ENCODE measurements at regions not wholly inside any gene's neighbourhood (a gene's known extent, or its start where the extent isn't known, plus 50 kb on each side); places are given as distances from the start of the nearest gene placed in this dataset.

DNA sequence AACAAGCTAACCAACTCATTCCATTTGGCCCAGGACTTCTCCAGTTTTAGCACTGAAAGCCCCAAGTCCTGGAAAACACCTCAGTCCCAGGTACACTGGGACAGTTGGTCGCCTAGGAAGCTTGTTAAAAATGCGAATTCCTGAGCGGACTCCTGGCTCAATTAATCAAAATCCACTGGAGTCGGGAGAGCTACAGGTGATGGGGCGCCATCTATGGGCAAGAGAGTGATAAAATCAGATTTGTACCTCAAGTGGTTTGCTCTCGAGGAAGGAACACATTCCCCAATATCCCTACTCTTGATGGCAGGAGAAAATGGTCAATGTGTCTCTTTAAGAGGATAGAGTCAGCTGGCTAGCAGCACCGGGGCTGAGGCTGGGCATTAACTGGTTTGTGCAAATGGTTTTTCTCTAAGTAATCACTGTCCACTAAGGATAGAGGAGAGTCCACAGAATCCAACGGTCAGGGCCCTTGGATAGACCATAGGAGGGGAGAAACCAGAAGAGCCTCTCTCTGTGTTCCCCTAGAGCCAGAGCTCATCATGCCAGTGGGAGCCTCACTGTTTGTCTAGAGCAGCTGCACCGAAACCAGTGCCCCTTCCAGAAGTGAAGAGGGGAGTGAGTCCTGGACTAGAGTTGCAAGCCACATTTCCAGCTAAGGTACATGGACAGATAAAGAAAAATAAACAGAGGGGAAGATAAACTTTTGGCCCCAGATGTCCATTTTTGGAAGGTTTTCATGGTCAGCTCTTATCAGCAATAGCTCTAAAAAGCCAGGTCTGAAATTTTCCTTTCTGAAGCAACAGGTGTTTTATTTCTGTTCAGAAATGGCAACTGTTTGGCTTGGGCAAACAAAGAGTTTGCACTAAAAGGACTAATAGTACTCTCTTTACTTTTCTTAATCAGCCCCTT lies 148.5 kb downstream of the TENT5C start:
- no peak overlapping the region for H3K27ac ChIP-seq (ENCODE audit: extremely low read depth, low read depth, low read length)
- BruUV-seq (replicated peaks), result no TSS peak
- no peaks in the 10 kb centered on the region for H4K20me1 ChIP-seq (replicated peaks; ENCODE audit: control insufficient read depth, insufficient read depth, low read length)
- H3K27me3 ChIP-seq (ENCODE audit: control insufficient read depth in 2 of 2, insufficient read depth in 2 of 2, low read length in 2 of 2), result peaks cover 0 to 3% of the 10 kb centered on the region in 2 experiments; a peak in 2 of 5 replicates
- no peak overlapping the region for H3K4me3 ChIP-seq
- peaks cover 2 to 10% of the 10 kb centered on the region in 2 experiments; a peak in 3 of 5 replicates for H3K4me1 ChIP-seq (replicated peaks in 1 of 2; ENCODE audit: control insufficient read depth in 2 of 2, insufficient read depth in 2 of 2, low read length in 2 of 2)
- WGBS (ENCODE audit: insufficient coverage, low coverage, missing lambda C conversion rate), result 2% methylated on average over 9 of the region's 9 CpGs
- no peaks in the 10 kb centered on the region for H3K9me1 ChIP-seq (ENCODE audit: control insufficient read depth, insufficient read depth, low read length)
- ChIA-PET POLR2A (interaction anchor here (0.6 to 1.7 kb wide), 12 partner anchors 8 to 630 kb away, joined by 3 to 6 read pairs (median 3); no protein-coding TSS in a partner anchor), CTCF (ENCODE audit: low intra/inter-chr PET ratio) (interaction anchor here (0.6 to 2.7 kb wide), 6 partner anchors 9 to 687 kb away, joined by 3 to 16 read pairs (median 3); no protein-coding TSS in a partner anchor)
- intact Hi-C loops (cut with micrococcal nuclease), result loop anchor here (1.0 to 10.0 kb wide), 5 partner anchors 44 to 440 kb away; no protein-coding TSS in a partner anchor
- no peaks in the 10 kb centered on the region for H3K79me2 ChIP-seq (ENCODE audit: control insufficient read depth, insufficient read depth, low read length)
- peak; percentile 62 to 82 (median 71) for DNase-seq (ENCODE audit: extremely low read depth in 1 of 4, low spot score in 3 of 4)
- no peaks in the 10 kb centered on the region for H3K36me3 ChIP-seq (ENCODE audit: control insufficient read depth, insufficient read depth, low read length)
- ATAC-seq, result peak; percentile 67
- no peaks in the 10 kb centered on the region for H3K9me3 ChIP-seq (replicated peaks; ENCODE audit: control insufficient read depth, insufficient read depth, low read depth, low read length)
- no peak overlapping the region for H3K9ac ChIP-seq (ENCODE audit: insufficient read depth in 1 of 2, low read depth in 2 of 2, low read length in 2 of 2)
- peak; percentile 88 for FAIRE-seq
- in situ Hi-C loops (cut with MboI), result no loop called here
- peak overlapping the region; percentile 58; the same call in 1 of the 2 replicates for H2AFZ ChIP-seq (ENCODE audit: low read depth, low read length)
- no peak overlapping the region for H3K4me2 ChIP-seq (ENCODE audit: insufficient read depth, low read length)
- TF ChIP-seq ZNF609 (CRISPR knock-in tag; IDR thresholded peaks at IDR 0.05; ENCODE audit: borderline replicate concordance), result no peak
- TF ChIP-seq DEAF1 (CRISPR knock-in tag; IDR thresholded peaks at IDR 0.05), result peak; percentile 81
- TF ChIP-seq MEIS2 (IDR thresholded peaks at IDR 0.05; ENCODE audit: partially characterized antibody), result peak; percentile 88
- TF ChIP-seq ZEB2 (IDR thresholded peaks at IDR 0.05), result no peak
- TF ChIP-seq JUN (IDR thresholded peaks at IDR 0.05; ENCODE audit: borderline replicate concordance, low read depth, low read length), result 0 out of 2 replicates have a peak, but pooled peaks have one; percentile 7
- no peak for TF ChIP-seq JUN (CRISPR knock-in tag; IDR thresholded peaks at IDR 0.05; ENCODE audit: borderline replicate concordance)
- no peak for TF ChIP-seq PML (IDR thresholded peaks at IDR 0.05; ENCODE audit: low read length)
- peak; percentile 6; the same call in 1 of the 2 replicates for TF ChIP-seq JUND (IDR thresholded peaks at IDR 0.05; ENCODE audit: borderline replicate concordance, low read depth, low read length)
- TF ChIP-seq JUND (tag; IDR thresholded peaks at IDR 0.05; ENCODE audit: borderline replicate concordance, low read depth, low read length), result no peak
- peak; percentile 68 for TF ChIP-seq PKNOX1 (IDR thresholded peaks at IDR 0.05)
